ENCODE measurements at regions not wholly inside any gene's neighbourhood (a gene's known extent, or its start where the extent isn't known, plus 50 kb on each side); places are given as distances from the start of the nearest gene placed in this dataset.
"Not testable (repeated sequence)": the region's sequence is repeated elsewhere in the genome, so short reads cannot be mapped to it uniquely, and the experiment has no call there.

- intact Hi-C loops (cut with DNase I), result no loop called here
- Histone ChIP-seq H3K4me1 (no peaks in the 10 kb centered on the region), H3K27ac (no peak overlapping the region), H3K9me3 (peaks cover 0 to 19% (median 0%) of the 10 kb centered on the region in 11 donors), H3K36me3 (no peaks in the 10 kb centered on the region), H3K4me3 (no peak overlapping the region), H3K27me3 (no peaks in the 10 kb centered on the region)
- ATAC-seq (no peak), DNase-seq (no peak)
- WGBS, 2 donors, result 81 to 85% methylated on average over 5 of the region's 5 CpGs
- no peak for TF ChIP-seq CTCF (IDR thresholded peaks at IDR 0.05)
Measured at GRCh38 chr3:89932882-89933281, 825.5 kb downstream of the EPHA3 start.

GRCh38 chr3:89944461-89944860 is 837.0 kb downstream of the EPHA3 start:
- DNase-seq; H3K4me3 ChIP-seq; intact Hi-C loops (cut with DNase I); H3K9me3 ChIP-seq; ATAC-seq; H3K36me3 ChIP-seq; H3K27ac ChIP-seq; H3K4me1 ChIP-seq; H3K27me3 ChIP-seq: not testable (repeated sequence)
- 85 to 87% methylated on average over 12 to 14 of the region's 14 CpGs for WGBS, 2 donors

- ATAC-seq, result no peak
- Histone ChIP-seq H3K4me1 (no peaks in the 10 kb centered on the region), H3K4me3 (no peak overlapping the region), H3K27ac (no peak overlapping the region), H3K9me3 (peaks cover 0 to 5% (median 0%) of the 10 kb centered on the region in 11 donors), H3K27me3 (no peaks in the 10 kb centered on the region), H3K36me3 (no peaks in the 10 kb centered on the region)
- WGBS, 2 donors, result 33 to 45% methylated on average over 1 of the region's 1 CpG
- peak in 1 of 2 donors; percentile 3 for DNase-seq
- intact Hi-C loops (cut with DNase I), result no loop called here
- no peak for TF ChIP-seq CTCF (IDR thresholded peaks at IDR 0.05)
Measured at GRCh38 chr3:89946884-89947283, 839.5 kb downstream of the EPHA3 start.

GRCh38 chr3:89947337-89947954 is 840.0 kb downstream of the EPHA3 start:
- no peaks in the 10 kb centered on the region for H3K9me3 ChIP-seq
- no peak overlapping the region for H3K4me3 ChIP-seq
- 58 to 63% methylated on average over 5 of the region's 5 CpGs for WGBS, 2 donors
- intact Hi-C loops (cut with DNase I), result no loop called here
- no peaks in the 10 kb centered on the region for H3K36me3 ChIP-seq
- no peaks in the 10 kb centered on the region for H3K4me1 ChIP-seq
- no peak for TF ChIP-seq CTCF (IDR thresholded peaks at IDR 0.05)
- no peaks in the 10 kb centered on the region for H3K27me3 ChIP-seq
- ATAC-seq (peak in 4 of 8 donors; percentile 35 to 84 (median 52)), DNase-seq (peak in 1 of 2 donors; percentile 4)
- no peak overlapping the region for H3K27ac ChIP-seq

- intact Hi-C loops (cut with DNase I), result no loop called here
- TF ChIP-seq CTCF (IDR thresholded peaks at IDR 0.05), result no peak
- Histone ChIP-seq H3K4me1 (no peaks in the 10 kb centered on the region), H3K9me3 (no peaks in the 10 kb centered on the region), H3K36me3 (no peaks in the 10 kb centered on the region), H3K27ac (no peak overlapping the region), H3K4me3 (no peak overlapping the region), H3K27me3 (no peaks in the 10 kb centered on the region)
- ATAC-seq (peak in 5 of 8 donors; percentile 49 to 94 (median 70)), DNase-seq (peak in 1 of 2 donors; percentile 13)
Measured at GRCh38 chr3:89948008-89948407, 840.6 kb downstream of the EPHA3 start.

Measured in heart right ventricle (tissue), 16 donors.